ENCODE measurements at regions not wholly inside any gene's neighbourhood (a gene's known extent, or its start where the extent isn't known, plus 50 kb on each side); places are given as distances from the start of the nearest gene placed in this dataset.

- TF ChIP-seq CTCF (IDR thresholded peaks at IDR 0.05), result no peak
- no peak for TF ChIP-seq POLR2A (IDR thresholded peaks at IDR 0.05)
Observed at GRCh38 chr2:71779774-71780105, 326.4 kb downstream of the DYSF start.

Measured in heart left ventricle (tissue), 13 donors.